ENCODE measurements at regions not wholly inside any gene's neighbourhood (a gene's known extent, or its start where the extent isn't known, plus 50 kb on each side); places are given as distances from the start of the nearest gene placed in this dataset.
A peak's percentile ranks its signal among the peaks of the same experiment; 100 is the strongest.

DNA sequence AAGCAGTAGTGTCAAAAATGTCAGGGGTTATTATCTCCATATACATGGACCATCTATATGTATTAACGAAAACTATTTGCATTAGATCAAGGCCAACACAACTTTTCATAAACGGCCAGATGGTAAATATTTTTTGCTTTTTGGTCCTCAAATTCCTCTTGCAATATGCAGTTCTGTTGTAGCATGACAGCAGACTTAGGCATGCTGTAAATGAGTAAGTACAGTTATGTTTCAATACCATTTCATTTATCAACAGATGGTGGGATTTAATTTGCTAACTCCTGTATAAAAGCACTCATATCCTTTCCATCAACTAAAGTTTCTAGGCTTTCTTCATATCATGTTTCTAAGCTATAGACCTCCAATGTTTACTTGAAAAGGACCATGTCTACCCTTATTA, 208.1 kb downstream of the ANKRD50 start:
- no peak for DNase-seq

DNA sequence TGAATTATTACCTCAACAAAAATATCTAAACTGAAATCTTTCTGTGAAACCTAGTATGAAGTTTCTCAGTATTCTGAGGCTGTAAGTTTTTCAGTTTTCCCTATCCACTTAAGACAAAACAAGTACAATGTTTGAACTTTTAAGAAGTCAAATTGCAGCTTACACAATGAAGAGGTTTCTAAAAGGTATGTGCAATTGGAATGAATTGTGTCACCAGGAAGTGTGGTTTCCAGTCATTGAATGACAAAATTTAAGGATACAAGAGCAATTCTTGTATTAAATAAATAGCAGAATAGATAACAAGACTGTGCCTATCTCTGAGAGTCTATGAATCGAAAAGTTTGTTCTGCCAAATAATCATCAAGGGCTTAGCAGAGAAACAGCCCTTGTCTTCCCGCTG, 207.3 kb downstream of the ANKRD50 start:
- no peak for DNase-seq

DNA sequence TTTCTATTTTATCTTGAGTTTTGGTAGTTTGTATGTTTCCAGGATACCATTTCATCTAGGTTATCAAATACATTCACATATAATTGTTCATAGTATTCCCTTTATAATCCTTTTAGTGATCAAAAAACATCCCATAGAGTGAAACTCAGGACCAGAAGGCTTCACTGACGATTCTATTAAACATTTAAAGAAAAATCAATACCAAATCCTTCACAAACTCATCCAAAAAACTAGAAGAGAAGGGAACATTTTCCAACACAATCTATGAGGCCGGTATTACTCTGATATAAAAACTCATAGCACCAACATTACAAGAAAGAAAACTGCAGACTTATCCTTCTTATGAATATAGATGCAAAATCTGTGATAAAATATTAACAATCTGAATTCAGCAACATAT, 203.4 kb downstream of the ANKRD50 start:
- no peak for DNase-seq

DNA sequence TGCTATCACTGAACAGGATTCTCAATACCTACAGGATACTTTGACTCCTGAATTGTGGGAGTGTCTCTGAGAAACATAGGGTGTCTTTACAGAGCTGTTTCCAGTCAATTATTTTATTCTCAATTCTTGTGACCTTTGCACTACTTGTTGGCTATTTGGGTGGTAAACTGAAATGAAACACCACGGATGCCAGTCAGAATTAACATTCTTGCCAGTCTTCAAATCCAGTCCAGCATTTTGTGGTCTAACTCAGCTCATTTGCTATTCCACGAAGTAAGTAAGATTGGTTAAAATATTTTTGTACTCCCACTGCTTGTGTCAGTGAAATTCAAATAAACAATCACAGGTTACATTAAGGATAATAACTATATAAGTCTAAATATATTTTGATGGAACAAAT, 197.9 kb downstream of the ANKRD50 start:
- no peak for DNase-seq

DNA sequence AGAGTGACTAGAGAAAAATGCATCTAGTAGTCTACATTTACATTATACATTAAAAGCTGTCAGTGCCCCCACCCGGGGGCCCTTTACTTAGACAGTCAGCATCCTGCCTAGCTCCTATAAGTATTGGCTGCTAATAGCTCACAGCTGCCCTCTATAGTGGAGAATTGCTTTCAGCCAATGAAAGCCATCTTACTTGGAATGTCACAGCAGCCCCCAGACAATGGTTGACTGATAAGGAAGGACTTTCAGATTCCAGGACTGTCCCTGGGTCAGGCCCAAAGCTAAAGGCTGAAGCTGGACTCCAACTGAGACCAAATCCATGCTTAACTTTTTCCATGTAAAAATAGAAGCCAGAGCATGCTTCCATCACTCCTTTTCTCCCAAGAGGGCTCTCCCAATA, 196.9 kb downstream of the ANKRD50 start:
- no peak for DNase-seq

- no peak for DNase-seq
These were observed 193.3 kb downstream of the ANKRD50 start for GRCh38 chr4:124519196-124519595.

DNA sequence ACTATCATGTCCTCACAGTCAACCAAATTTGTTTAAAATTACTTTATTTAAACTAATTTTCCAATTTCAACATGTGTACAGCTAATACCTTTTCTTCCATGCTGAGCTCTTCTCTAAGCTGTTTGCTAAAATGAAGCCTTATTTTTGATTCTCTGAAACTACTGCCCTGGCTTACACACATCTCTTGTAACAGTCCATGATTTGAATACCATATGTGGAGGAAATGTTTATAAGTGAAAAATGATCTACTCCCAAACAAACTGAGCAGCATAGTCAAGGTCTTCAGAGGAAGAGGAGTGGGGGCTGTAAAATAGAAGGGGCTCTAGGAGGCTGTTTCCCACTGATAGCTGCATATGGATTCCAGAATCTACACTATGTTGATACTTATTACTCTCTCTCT, 188.7 kb downstream of the ANKRD50 start:
- no peak for DNase-seq

DNA sequence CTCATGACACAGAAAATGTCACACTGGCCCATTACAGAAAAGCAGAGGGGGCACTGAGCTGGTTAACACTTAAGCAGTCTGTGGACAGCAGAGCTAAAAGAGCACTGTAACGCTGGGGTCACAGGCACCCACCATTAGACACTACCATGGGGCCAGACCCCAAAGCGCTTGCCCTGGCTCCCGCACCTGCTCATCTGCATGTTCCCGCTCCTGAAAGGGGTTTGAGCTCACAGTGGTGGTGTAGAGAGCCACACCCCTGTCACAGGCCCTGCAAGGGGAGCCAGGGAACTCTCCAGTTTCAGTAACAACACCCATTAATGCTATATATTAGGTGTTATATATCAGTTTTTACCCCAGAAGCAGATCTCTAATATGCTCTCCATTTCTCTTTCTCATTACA, 187.0 kb downstream of the ANKRD50 start:
- no peak for DNase-seq

GRCh38 chr4:124526331-124526730, 186.2 kb downstream of the ANKRD50 start:
- DNase-seq, result no peak

- DNase-seq, result no peak
These were observed 185.8 kb downstream of the ANKRD50 start for GRCh38 chr4:124526769-124527168.

- DNase-seq, result no peak
These were observed 185.2 kb downstream of the ANKRD50 start for GRCh38 chr4:124527364-124527763.

GRCh38 chr4:124529131-124529530, 183.4 kb downstream of the ANKRD50 start:
- DNase-seq, result no peak

DNA sequence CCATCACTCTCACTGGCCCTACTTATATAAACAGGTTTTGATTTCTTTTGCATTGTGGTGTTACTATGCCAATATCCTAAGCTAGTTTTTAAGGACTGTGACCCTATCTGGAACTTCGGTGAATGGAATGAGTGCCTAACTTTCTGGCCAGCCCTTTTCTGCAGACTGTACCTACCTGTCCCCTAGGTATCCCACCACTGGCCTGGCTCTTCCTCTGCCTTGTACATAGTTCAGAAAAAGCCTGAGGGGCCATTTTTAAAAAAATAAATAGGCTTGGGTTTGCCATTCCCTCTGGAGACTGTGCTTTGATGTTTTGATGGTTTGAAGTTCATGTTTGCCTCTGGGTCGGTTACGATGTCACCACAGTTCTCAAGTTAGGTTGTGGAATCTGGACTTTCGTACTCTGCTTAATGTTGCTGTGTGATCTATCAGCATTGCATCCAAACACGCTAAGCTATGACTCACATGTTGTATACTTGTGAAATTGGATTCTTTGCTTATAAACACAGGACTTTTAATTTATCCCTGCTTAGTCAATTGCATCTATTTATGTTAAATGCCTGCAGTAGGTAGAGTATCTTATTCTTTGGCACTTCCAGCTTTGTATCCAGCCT, 182.0 kb downstream of the ANKRD50 start:
- no peak for DNase-seq

DNA sequence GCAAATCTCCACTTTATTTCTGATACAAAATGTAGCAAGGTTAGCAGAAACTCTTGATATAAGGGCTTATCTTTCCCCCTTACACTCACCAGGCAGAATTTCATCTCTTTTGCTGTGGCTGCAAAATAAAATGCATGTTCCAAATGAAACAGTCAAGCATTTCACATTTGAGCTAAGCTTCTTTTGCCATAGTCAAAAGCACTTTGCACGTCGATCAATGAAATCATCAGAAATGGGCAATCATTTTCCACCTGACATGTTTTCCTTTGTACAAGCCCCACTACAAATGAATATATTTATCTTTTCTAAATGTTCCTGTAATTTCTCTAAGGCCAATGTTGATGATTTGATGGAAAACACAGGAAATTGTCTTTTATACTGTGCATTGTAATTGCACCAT, 178.4 kb downstream of the ANKRD50 start:
- DNase-seq, result no peak

GRCh38 chr4:124535003-124535402, 177.5 kb downstream of the ANKRD50 start:
- DNase-seq, result no peak

- no peak for DNase-seq
These were observed 175.6 kb downstream of the ANKRD50 start for GRCh38 chr4:124536946-124537345.

GRCh38 chr4:124537971-124538370, 174.6 kb downstream of the ANKRD50 start:
- DNase-seq, result no peak

DNA sequence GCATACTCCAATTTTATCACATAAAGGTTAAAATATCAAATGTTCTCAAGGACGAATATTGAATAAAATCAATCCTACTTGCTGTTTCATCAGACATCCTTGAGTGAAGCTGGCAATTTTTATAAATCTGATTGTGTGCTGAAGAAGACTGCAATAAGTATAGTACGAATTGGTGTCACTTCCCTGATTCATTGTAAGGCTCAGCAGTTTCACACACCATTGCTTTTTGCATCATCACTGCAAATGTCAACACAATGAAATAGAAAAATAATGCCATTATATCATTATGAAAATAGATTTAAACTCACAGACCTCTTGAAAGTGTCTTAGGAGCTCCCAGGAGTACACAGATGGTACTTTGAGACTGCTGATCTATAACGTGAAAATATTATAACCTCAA, 172.5 kb downstream of the ANKRD50 start:
- no peak for DNase-seq

GRCh38 chr4:124541652-124542420, 170.7 kb downstream of the ANKRD50 start:
- DNase-seq, result no peak

DNA sequence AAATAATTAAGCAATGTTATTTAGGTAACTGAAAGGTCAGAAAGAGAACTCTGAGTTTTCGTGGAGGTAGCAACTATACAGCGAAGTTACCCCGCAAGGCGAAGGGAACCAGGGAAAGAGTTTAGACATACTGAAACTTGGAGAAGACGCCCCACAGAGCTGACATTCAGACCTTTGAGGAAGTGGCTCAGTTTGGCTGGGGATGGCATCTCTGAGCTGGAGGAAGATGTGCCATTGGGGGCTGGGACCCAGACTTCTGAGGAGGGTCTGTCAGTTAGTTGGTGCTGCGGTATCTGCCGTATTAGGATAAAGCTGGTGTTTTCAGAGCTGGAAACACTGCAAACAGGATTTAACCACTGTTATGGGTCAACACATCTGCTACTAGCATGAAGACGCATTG, 156.6 kb downstream of the ANKRD50 start:
- peak in 7 of 56 donors; percentile 0 to 13 (median 3) for DNase-seq

GRCh38 chr4:124564121-124564520, 148.4 kb downstream of the ANKRD50 start:
- no peak for DNase-seq

GRCh38 chr4:124565371-124565770, 147.2 kb downstream of the ANKRD50 start:
- DNase-seq, result no peak

DNA sequence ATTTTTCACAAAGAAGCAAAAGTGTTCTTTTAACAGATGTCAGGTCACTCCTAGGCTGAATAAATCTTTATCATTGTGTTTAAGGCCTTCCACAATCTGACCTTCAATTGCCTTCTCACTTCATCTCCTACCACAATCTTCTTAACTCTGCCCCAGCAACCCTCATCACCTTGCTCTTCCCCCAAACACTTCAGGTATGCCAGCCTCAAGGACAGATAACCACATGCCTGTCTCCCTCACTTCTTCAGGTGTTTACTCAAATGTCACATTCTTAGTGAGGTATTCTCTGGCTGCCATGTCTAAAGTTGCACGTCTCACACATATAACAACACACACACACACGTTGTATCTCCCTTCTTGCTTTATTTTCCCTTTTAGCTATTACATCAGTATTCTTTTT, 146.5 kb downstream of the ANKRD50 start:
- no peak for DNase-seq
